K562 (cell line): ENCODE measurements at regions not wholly inside any gene's neighbourhood (a gene's known extent, or its start where the extent isn't known, plus 50 kb on each side); places are given as distances from the start of the nearest gene placed in this dataset.

Source experiments
- ATAC-seq: fragments of 200-7000 bp; cut with Tn5 transposase; 3 replicates; pipeline ENCODE4 v1.9.1; 2020; ENCODE audit warnings: moderate library complexity
- BruUV-seq: library from RNA; stranded (reverse); fragments of 400-500 nt; replicated peaks from 2 replicates; lab custom pipeline; 2021; lab: Mats Ljungman, UMichigan
- CTCF ChIA-PET: fragments of 300-600 bp; formaldehyde crosslinking; extraction: SDS; loops from one replicate; lab custom pipeline; 2021; ENCODE audit warnings: low intra/inter-chr PET ratio; lab: Yijun Ruan, JAX
- POLR2A ChIA-PET: fragments of 300-600, 350-650 bp; sonication (Branson Sonifier 250); formaldehyde crosslinking; extraction: SDS; loops from one replicate; lab custom pipeline; 2021; ENCODE audit warnings: antibody characterized with exemption, inconsistent platforms; lab: Yijun Ruan, JAX
- DNase-seq, 4 experiments: peaks; one replicate each; pipeline versions ENCODE4 v3.0.0 to v3.0.0-alpha.2; 2011 to 2018; ENCODE audit warnings: low spot score in 3 of 4, mixed read lengths in 3 of 4; ENCODE audit errors: extremely low read depth in 1 of 4
- FAIRE-seq: peaks from 2 replicates; lab custom pipeline; 2011; peaks lifted over from hg19 to GRCh38; lab: Jason Lieb, UNC
- H2AFZ ChIP-seq: 2 replicates; pipeline ENCODE4 v1.6.0; 2011; ENCODE audit warnings: low read depth, low read length, control low read depth, inconsistent platforms
- H3K27ac ChIP-seq: fragments of 200-600 bp; 3 replicates; pipeline ENCODE4 v1.8.0; 2011; ENCODE audit warnings: low read depth, mild to moderate bottlenecking, control low read depth, inconsistent platforms, low read length, moderate library complexity, mixed read lengths; ENCODE audit errors: extremely low read depth
- H3K27me3 ChIP-seq, 2 experiments: fragments of 300-600 bp in 1 of 2; 2 replicates in 1 of 2; 3 replicates in 1 of 2; pipeline versions ENCODE4 v1.6.0 to v1.8.0; 2011; ENCODE audit warnings: inconsistent platforms in 2 of 2, low read length in 2 of 2, mild to moderate bottlenecking in 1 of 2, mixed read lengths in 1 of 2, moderate library complexity in 1 of 2; ENCODE audit not compliant: control insufficient read depth in 2 of 2, insufficient read depth in 2 of 2
- H3K36me3 ChIP-seq: fragments of 300-600 bp; 3 replicates; pipeline ENCODE4 v1.8.0; 2011; ENCODE audit warnings: mild to moderate bottlenecking, low read length, inconsistent platforms; ENCODE audit not compliant: control insufficient read depth, insufficient read depth
- H3K4me1 ChIP-seq, 2 experiments: fragments of 200-600 bp in 1 of 2; replicated peaks in 1 of 2; 2 replicates in 1 of 2; 3 replicates in 1 of 2; pipeline versions ENCODE4 v1.5.1 to v1.8.0; 2011; ENCODE audit warnings: inconsistent platforms in 2 of 2, low read length in 2 of 2, mild to moderate bottlenecking in 1 of 2, mixed read lengths in 1 of 2, moderate library complexity in 1 of 2; ENCODE audit not compliant: control insufficient read depth in 2 of 2, insufficient read depth in 2 of 2
- H3K4me2 ChIP-seq: 2 replicates; pipeline ENCODE4 v1.6.1; 2011; ENCODE audit warnings: low read length, control low read depth, inconsistent platforms, mixed read lengths; ENCODE audit not compliant: insufficient read depth
- H3K4me3 ChIP-seq: fragments of 200-600 bp; sonication (generic), shearing (Covaris generic); 2 replicates; pipeline ENCODE4 v1.5.1; 2016; ENCODE audit warnings: control low read depth, inconsistent platforms
- H3K79me2 ChIP-seq: fragments of 200-600 bp; 3 replicates; pipeline ENCODE4 v1.8.0; 2011; ENCODE audit warnings: low read length, inconsistent platforms; ENCODE audit not compliant: control insufficient read depth, insufficient read depth
- H3K9ac ChIP-seq, 2 experiments: 2 replicates each; pipeline versions ENCODE4 v1.6.0 to v1.6.1; 2011; ENCODE audit warnings: low read depth in 2 of 2, low read length in 2 of 2, control low read depth in 1 of 2, inconsistent platforms in 1 of 2, mild to moderate bottlenecking in 1 of 2, mixed read lengths in 1 of 2; ENCODE audit not compliant: insufficient read depth in 1 of 2
- H3K9me1 ChIP-seq: one replicate; pipeline ENCODE4 v1.6.0; 2011; ENCODE audit warnings: inconsistent platforms, mild to moderate bottlenecking, low read length, moderate library complexity; ENCODE audit not compliant: control insufficient read depth, insufficient read depth
- H3K9me3 ChIP-seq: replicated peaks from 2 replicates; pipeline ENCODE4 v1.5.1; 2011; ENCODE audit warnings: low read depth, low read length, inconsistent platforms; ENCODE audit not compliant: control insufficient read depth, insufficient read depth
- H4K20me1 ChIP-seq: replicated peaks from 2 replicates; pipeline ENCODE4 v1.6.1; 2011; ENCODE audit warnings: low read length, inconsistent platforms, mixed read lengths; ENCODE audit not compliant: control insufficient read depth, insufficient read depth
- ARID2 ChIP-seq: fragments of 450-650 bp; IDR thresholded peaks from 2 replicates; pipeline ENCODE4 v1.6.1; 2017; ENCODE audit warnings: antibody characterized with exemption, mild to moderate bottlenecking
- ESRRA ChIP-seq: fragments of 450-650 bp; IDR thresholded peaks from 2 replicates; pipeline ENCODE4 v1.6.1; 2014; ENCODE audit warnings: low read depth, mild to moderate bottlenecking, moderate library complexity, borderline replicate concordance
- GTF2F1 ChIP-seq: IDR thresholded peaks from 2 replicates; pipeline ENCODE4 v1.6.1; 2011; ENCODE audit warnings: low read depth, low read length, improper control_type of control experiment
- HDGF ChIP-seq: fragments of 450-650 bp; IDR thresholded peaks from 2 replicates; pipeline ENCODE4 v1.6.1; 2016
- HMGN3 ChIP-seq: IDR thresholded peaks from 2 replicates; pipeline ENCODE4 v1.6.1; 2011; ENCODE audit warnings: borderline replicate concordance, low read depth, mild to moderate bottlenecking, mixed read lengths, low read length; ENCODE audit not compliant: insufficient read length; ENCODE audit errors: extremely low read depth
- NFIC ChIP-seq: fragments of 450-650 bp; IDR thresholded peaks from 2 replicates; pipeline ENCODE4 v1.6.1; 2017; ENCODE audit warnings: mild to moderate bottlenecking, inconsistent platforms
- RUNX1 ChIP-seq: sonication (generic); IDR thresholded peaks from 2 replicates; pipeline ENCODE4 v1.6.1; 2016; ENCODE audit warnings: antibody characterized with exemption, low read depth
- SIN3A ChIP-seq, 2 experiments: fragments of 150-350 bp in 1 of 2; IDR thresholded peaks; 2 replicates each; pipeline ENCODE4 v1.6.1; 2011 to 2016; ENCODE audit warnings: borderline replicate concordance in 2 of 2, low read depth in 2 of 2, low read length in 2 of 2, mild to moderate bottlenecking in 2 of 2, moderate library complexity in 2 of 2; ENCODE audit not compliant: control insufficient read depth in 1 of 2
- SNRNP70 ChIP-seq: fragments of 200-400 bp; formaldehyde crosslinking; optimal IDR thresholded peaks from 2 replicates; pipeline ENCODE3; 2017; ENCODE audit warnings: low read depth, low read length
- SRSF3 ChIP-seq: fragments of 200-400 bp; formaldehyde crosslinking; IDR thresholded peaks from 2 replicates; pipeline ENCODE4 v1.6.1; 2016; ENCODE audit warnings: mild to moderate bottlenecking, low read length, moderate library complexity; ENCODE audit not compliant: insufficient read depth
- ZKSCAN8 ChIP-seq: fragments of 200-800 bp; sonication (Bioruptor generic); IDR thresholded peaks from 2 replicates; pipeline ENCODE4 v1.6.1; 2016; ENCODE audit warnings: missing genetic modification characterization, missing compliant biosample characterization
- WGBS: fragments of 100-300 bp; shearing (Covaris generic); methylation state at CpG from one replicate; pipeline ENCODE4 v1.1.6; 2016; ENCODE audit warnings: low coverage, mixed read lengths; ENCODE audit not compliant: insufficient coverage; ENCODE audit errors: missing lambda C conversion rate; 5-methylcytosine and 5-hydroxymethylcytosine counted together
- in situ Hi-C: fragments of 300-500 bp; cut with MboI; formaldehyde crosslinking; loops from 4 replicates; pipeline ENCODE4 v1.15.0; 2018; ENCODE audit warnings: inconsistent platforms, mixed read lengths
- intact Hi-C: fragments of 100-400 bp; cut with micrococcal nuclease; formaldehyde crosslinking; loops from 2 replicates; pipeline ENCODE4 v1.14.2; 2022
- TF ChIP-seq, protein P1 (sequence below): fragments of 450-650 bp; formaldehyde crosslinking; IDR thresholded peaks from 2 replicates; pipeline ENCODE4 v1.4.0; 2022; ENCODE audit warnings: mild to moderate bottlenecking, moderate library complexity

DNA sequence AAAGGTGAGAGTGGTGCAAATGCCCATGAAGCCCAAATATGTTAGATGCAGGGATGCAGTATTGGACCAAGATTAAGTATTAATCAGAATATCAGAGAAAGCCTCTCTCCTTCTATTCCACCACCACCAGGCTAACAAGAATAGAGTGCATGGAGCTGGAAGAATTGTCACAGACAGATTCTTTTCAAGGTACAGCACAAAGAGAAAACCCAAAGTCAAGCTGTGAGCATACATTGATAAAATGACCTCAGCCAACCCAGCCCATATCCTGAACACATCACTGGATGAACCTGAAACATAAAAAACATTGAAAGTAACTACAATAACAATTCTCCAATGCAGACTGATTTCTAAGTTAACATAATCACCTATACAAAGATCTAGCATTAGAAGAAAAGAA, 445.7 kb upstream of the NETO1 start (continued):
- TF ChIP-seq RUNX1, result no peak
- TF ChIP-seq ESRRA, result no peak
- TF ChIP-seq HDGF, result no peak
- TF ChIP-seq HMGN3, result no peak
- no peak for TF ChIP-seq ARID2
- no peak for TF ChIP-seq GTF2F1
- no peak for TF ChIP-seq SIN3A (IDR thresholded peaks at IDR 0.05; ENCODE audit: borderline replicate concordance in 2 of 2, control insufficient read depth in 1 of 2, low read depth in 2 of 2, low read length in 2 of 2)
- no peak for TF ChIP-seq ZKSCAN8 (CRISPR knock-in tag)
- TF ChIP-seq SRSF3, result no peak

DNA sequence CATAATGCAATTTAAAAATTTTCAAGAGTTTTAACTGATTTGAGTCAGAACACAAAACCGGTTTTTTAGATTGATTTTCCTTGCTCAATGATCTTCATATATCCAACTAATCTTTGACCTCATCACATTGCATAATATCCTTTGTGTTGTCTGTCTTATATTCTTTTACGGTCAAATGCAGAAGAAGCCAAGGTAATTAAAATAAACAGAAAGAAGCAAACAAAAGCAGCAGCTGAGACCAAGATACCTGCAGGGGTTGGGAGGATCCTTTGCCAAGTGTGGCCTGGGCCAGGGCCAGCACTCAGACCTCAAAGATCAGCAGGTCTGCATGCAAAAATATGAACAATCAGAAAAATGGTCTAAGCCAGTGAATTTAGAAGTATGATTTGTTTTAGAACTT, 428.9 kb upstream of the NETO1 start:
- FAIRE-seq, result no peak
- H3K4me2 ChIP-seq, result no peak overlapping the region
- H3K9ac ChIP-seq, result no peak overlapping the region
- ChIA-PET POLR2A (no interaction called here), CTCF (no interaction called here)
- no peaks in the 10 kb centered on the region for H3K9me3 ChIP-seq
- H3K27ac ChIP-seq, result no peak overlapping the region
- 0% methylated on average over 2 of the region's 2 CpGs for WGBS
- no peaks in the 10 kb centered on the region for H3K9me1 ChIP-seq
- H3K36me3 ChIP-seq, result no peaks in the 10 kb centered on the region
- no peak for ATAC-seq
- no peaks in the 10 kb centered on the region for H3K4me1 ChIP-seq
- H3K27me3 ChIP-seq, result no peaks in the 10 kb centered on the region
- in situ Hi-C loops (no loop called here), intact Hi-C loops (no loop called here)
- H4K20me1 ChIP-seq, result no peaks in the 10 kb centered on the region
- no TSS peak for BruUV-seq
- no peak overlapping the region for H2AFZ ChIP-seq
- no peak overlapping the region for H3K4me3 ChIP-seq
- DNase-seq, result no peak
- no peaks in the 10 kb centered on the region for H3K79me2 ChIP-seq
- TF ChIP-seq SNRNP70, result no peak
- TF ChIP-seq, protein P1, sequence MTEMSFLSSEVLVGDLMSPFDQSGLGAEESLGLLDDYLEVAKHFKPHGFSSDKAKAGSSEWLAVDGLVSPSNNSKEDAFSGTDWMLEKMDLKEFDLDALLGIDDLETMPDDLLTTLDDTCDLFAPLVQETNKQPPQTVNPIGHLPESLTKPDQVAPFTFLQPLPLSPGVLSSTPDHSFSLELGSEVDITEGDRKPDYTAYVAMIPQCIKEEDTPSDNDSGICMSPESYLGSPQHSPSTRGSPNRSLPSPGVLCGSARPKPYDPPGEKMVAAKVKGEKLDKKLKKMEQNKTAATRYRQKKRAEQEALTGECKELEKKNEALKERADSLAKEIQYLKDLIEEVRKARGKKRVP, result no peak
- no peak for TF ChIP-seq NFIC
